H9 (cell line): ENCODE measurements at regions not wholly inside any gene's neighbourhood (a gene's known extent, or its start where the extent isn't known, plus 50 kb on each side); places are given as distances from the start of the nearest gene placed in this dataset.

Experiments
- DNase-seq: peaks from one replicate; pipeline ENCODE4 v3.0.0-alpha.2; 2017
- H2AFZ ChIP-seq: one replicate; pipeline ENCODE4 v1.6.1; 2013; ENCODE audit warnings: mild to moderate bottlenecking, low read length, control low read depth, moderate library complexity
- H2AK5ac ChIP-seq: 2 replicates; pipeline ENCODE4 v1.6.1; 2013; ENCODE audit warnings: low read length, control low read depth, mixed read lengths; ENCODE audit not compliant: insufficient read length
- H2BK120ac ChIP-seq: one replicate; pipeline ENCODE4 v1.6.1; 2013; ENCODE audit warnings: low read depth, mild to moderate bottlenecking, low read length, control low read depth, inconsistent platforms; ENCODE audit not compliant: poor library complexity, severe bottlenecking
- H2BK12ac ChIP-seq: 2 replicates; pipeline ENCODE4 v1.6.1; 2013; ENCODE audit warnings: low read length, control low read depth, mixed read lengths, low read depth; ENCODE audit not compliant: insufficient read length
- H2BK15ac ChIP-seq: 2 replicates; pipeline ENCODE4 v1.6.1; 2013; ENCODE audit warnings: low read depth, low read length, control low read depth
- H2BK20ac ChIP-seq: one replicate; pipeline ENCODE4 v1.6.1; 2013; ENCODE audit warnings: low read depth, mild to moderate bottlenecking, low read length, control low read depth, inconsistent platforms; ENCODE audit not compliant: poor library complexity, severe bottlenecking
- H2BK5ac ChIP-seq: 2 replicates; pipeline ENCODE4 v1.6.1; 2013; ENCODE audit warnings: low read length, control low read depth, mixed read lengths; ENCODE audit not compliant: insufficient read length
- H3K14ac ChIP-seq: 2 replicates; pipeline ENCODE4 v1.6.1; 2013; ENCODE audit warnings: low read length, control low read depth; ENCODE audit not compliant: insufficient read depth
- H3K18ac ChIP-seq: 2 replicates; pipeline ENCODE4 v1.6.1; 2013; ENCODE audit warnings: low read depth, mild to moderate bottlenecking, mixed read lengths, low read length, control low read depth; ENCODE audit not compliant: insufficient read length
- H3K23ac ChIP-seq: 2 replicates; pipeline ENCODE4 v1.6.1; 2013; ENCODE audit warnings: low read length, control low read depth, mixed read lengths, low read depth; ENCODE audit not compliant: insufficient read length
- H3K23me2 ChIP-seq: 2 replicates; pipeline ENCODE4 v1.6.1; 2013; ENCODE audit warnings: low read depth, mild to moderate bottlenecking, mixed read lengths, low read length, control low read depth; ENCODE audit not compliant: insufficient read length, poor library complexity, severe bottlenecking
- H3K27ac ChIP-seq: 2 replicates; pipeline ENCODE4 v1.5.1; 2013; ENCODE audit warnings: low read length, control low read depth, mixed read lengths, low read depth; ENCODE audit not compliant: insufficient read length
- H3K27me3 ChIP-seq: 2 replicates; pipeline ENCODE4 v1.6.1; 2013; ENCODE audit warnings: low read length, control low read depth, inconsistent platforms; ENCODE audit not compliant: insufficient read depth
- H3K4ac ChIP-seq: 2 replicates; pipeline ENCODE4 v1.6.1; 2013; ENCODE audit warnings: low read depth, mild to moderate bottlenecking, control low read depth, inconsistent platforms, low read length, moderate library complexity
- H3K4me1 ChIP-seq: 2 replicates; pipeline ENCODE4 v1.6.1; 2013; ENCODE audit warnings: low read length, control low read depth, inconsistent platforms; ENCODE audit not compliant: insufficient read depth
- H3K4me2 ChIP-seq: 2 replicates; pipeline ENCODE4 v1.6.1; 2013; ENCODE audit warnings: low read length, control low read depth, mixed read lengths; ENCODE audit not compliant: insufficient read length, insufficient read depth
- H3K56ac ChIP-seq: 2 replicates; pipeline ENCODE4 v1.6.1; 2013; ENCODE audit warnings: low read depth, mild to moderate bottlenecking, mixed read lengths, low read length, control low read depth; ENCODE audit not compliant: insufficient read length
- H3K79me1 ChIP-seq: 2 replicates; pipeline ENCODE4 v1.6.1; 2013; ENCODE audit warnings: low read depth, mild to moderate bottlenecking, moderate library complexity, low read length, control low read depth, inconsistent platforms; ENCODE audit not compliant: insufficient read depth, poor library complexity, severe bottlenecking
- H3K79me2 ChIP-seq: 2 replicates; pipeline ENCODE4 v1.6.1; 2013; ENCODE audit warnings: low read length, control low read depth, inconsistent platforms; ENCODE audit not compliant: insufficient read depth
- H3K9ac ChIP-seq: 2 replicates; pipeline ENCODE4 v1.6.1; 2013; ENCODE audit warnings: low read length, control low read depth, mixed read lengths; ENCODE audit not compliant: insufficient read length; ENCODE audit errors: extremely low read depth
- H3K9me3 ChIP-seq: one replicate; pipeline ENCODE4 v1.6.1; 2013; ENCODE audit warnings: low read depth, low read length, inconsistent platforms; ENCODE audit not compliant: control insufficient read depth
- H3T11ph ChIP-seq: one replicate; pipeline ENCODE4 v1.6.1; 2013; ENCODE audit warnings: mild to moderate bottlenecking, low read length, control low read depth, inconsistent platforms
- H4K20me1 ChIP-seq: one replicate; pipeline ENCODE4 v1.6.1; 2013; ENCODE audit not compliant: control insufficient read depth, insufficient read length, insufficient read depth
- H4K5ac ChIP-seq: 2 replicates; pipeline ENCODE4 v1.6.1; 2013; ENCODE audit warnings: low read depth, mild to moderate bottlenecking, mixed read lengths, low read length, control low read depth; ENCODE audit not compliant: insufficient read length
- H4K8ac ChIP-seq: replicated peaks from 2 replicates; pipeline ENCODE4 v1.6.1; 2013; ENCODE audit warnings: low read length, control low read depth, mixed read lengths, low read depth; ENCODE audit not compliant: insufficient read length
- H4K91ac ChIP-seq: 2 replicates; pipeline ENCODE4 v1.6.1; 2013; ENCODE audit warnings: low read depth, mild to moderate bottlenecking, moderate library complexity, mixed read lengths, low read length, control low read depth; ENCODE audit not compliant: insufficient read length
- H3K27ac Mint-ChIP-seq, 3 experiments: 2 replicates in 2 of 3; 3 replicates in 1 of 3; pipeline ENCODE4 v1.8.0; 2020 to 2021; ENCODE audit warnings: mixed read lengths in 3 of 3, mild to moderate bottlenecking in 1 of 3, moderate library complexity in 1 of 3
- H3K27me3 Mint-ChIP-seq: 2 replicates; pipeline ENCODE4 v1.8.0; 2021; ENCODE audit warnings: low read depth, mild to moderate bottlenecking, moderate library complexity, mixed read lengths
- H3K36me3 Mint-ChIP-seq, 3 experiments: 2 replicates in 2 of 3; 3 replicates in 1 of 3; pipeline ENCODE4 v1.8.0; 2020 to 2021; ENCODE audit warnings: low read depth in 3 of 3, mixed read lengths in 3 of 3; ENCODE audit not compliant: insufficient read depth in 1 of 3
- H3K4me1 Mint-ChIP-seq, 2 experiments: 2 replicates each; pipeline ENCODE4 v1.8.0; 2020; ENCODE audit warnings: mixed read lengths in 2 of 2
- H3K4me3 Mint-ChIP-seq, 2 experiments: 2 replicates in 1 of 2; 3 replicates in 1 of 2; pipeline ENCODE4 v1.8.0; 2020 to 2021; ENCODE audit warnings: mild to moderate bottlenecking in 2 of 2, mixed read lengths in 2 of 2, moderate library complexity in 1 of 2
- H3K9me3 Mint-ChIP-seq, 2 experiments: 2 replicates in 1 of 2; 3 replicates in 1 of 2; pipeline ENCODE4 v1.8.0; 2020; ENCODE audit warnings: mild to moderate bottlenecking in 2 of 2, mixed read lengths in 2 of 2, moderate library complexity in 1 of 2
- WGBS: extraction: QIAGEN DNeasy Blood & Tissue Kit; methylation state at CpG from one replicate; pipeline ENCODE4 v1.1.7; 2013; ENCODE audit warnings: missing lambda C conversion rate, low lambda C conversion rate, mixed read lengths; ENCODE audit not compliant: insufficient read length; ENCODE audit errors: extremely low coverage; 5-methylcytosine and 5-hydroxymethylcytosine counted together
- TF ChIP-seq, protein P1 (sequence below): fragments of 200-600 bp; sonication (generic); conservative IDR thresholded peaks from 3 replicates; pipeline ENCODE4 v1.8.0; 2021; ENCODE audit warnings: antibody characterized with exemption, mild to moderate bottlenecking

DNA sequence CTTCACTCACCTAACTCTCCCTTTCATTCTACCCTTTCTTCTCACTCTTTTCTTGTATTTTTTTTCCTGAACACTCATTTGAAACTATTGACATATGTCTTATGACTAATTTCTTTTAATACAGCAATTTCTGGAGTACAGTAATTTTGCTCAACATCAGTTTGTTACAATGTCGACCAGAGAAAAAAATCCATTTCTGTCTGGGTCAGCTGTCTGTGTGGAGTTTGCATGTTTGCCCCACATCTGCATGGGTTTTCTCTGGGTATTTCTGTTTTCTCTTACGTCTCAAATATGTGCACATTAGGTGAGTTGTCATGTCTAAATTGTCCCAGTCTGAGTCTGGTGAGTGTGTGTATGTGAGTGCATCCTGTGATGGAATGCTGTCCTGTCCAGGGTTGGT, 294.8 kb downstream of the HS3ST1 start:
- no peak overlapping the region for H3K56ac ChIP-seq
- no peaks in the 10 kb centered on the region for H3K79me1 ChIP-seq
- H3K18ac ChIP-seq = no peak overlapping the region
- H2BK12ac ChIP-seq = no peak overlapping the region
- TF ChIP-seq, protein P1, sequence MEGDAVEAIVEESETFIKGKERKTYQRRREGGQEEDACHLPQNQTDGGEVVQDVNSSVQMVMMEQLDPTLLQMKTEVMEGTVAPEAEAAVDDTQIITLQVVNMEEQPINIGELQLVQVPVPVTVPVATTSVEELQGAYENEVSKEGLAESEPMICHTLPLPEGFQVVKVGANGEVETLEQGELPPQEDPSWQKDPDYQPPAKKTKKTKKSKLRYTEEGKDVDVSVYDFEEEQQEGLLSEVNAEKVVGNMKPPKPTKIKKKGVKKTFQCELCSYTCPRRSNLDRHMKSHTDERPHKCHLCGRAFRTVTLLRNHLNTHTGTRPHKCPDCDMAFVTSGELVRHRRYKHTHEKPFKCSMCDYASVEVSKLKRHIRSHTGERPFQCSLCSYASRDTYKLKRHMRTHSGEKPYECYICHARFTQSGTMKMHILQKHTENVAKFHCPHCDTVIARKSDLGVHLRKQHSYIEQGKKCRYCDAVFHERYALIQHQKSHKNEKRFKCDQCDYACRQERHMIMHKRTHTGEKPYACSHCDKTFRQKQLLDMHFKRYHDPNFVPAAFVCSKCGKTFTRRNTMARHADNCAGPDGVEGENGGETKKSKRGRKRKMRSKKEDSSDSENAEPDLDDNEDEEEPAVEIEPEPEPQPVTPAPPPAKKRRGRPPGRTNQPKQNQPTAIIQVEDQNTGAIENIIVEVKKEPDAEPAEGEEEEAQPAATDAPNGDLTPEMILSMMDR = no peak
- H3K36me3 Mint-ChIP-seq = no peaks in the 10 kb centered on the region; a peak in 1 of 7 replicates
- no peaks in the 10 kb centered on the region for H3K23me2 ChIP-seq
- H3K27me3 Mint-ChIP-seq = no peaks in the 10 kb centered on the region
- no peak overlapping the region for H3K23ac ChIP-seq
- H3K9me3 Mint-ChIP-seq = peaks cover 0 to 3% of the 10 kb centered on the region in 2 experiments; a peak in 2 of 5 replicates
- no peak overlapping the region for H3K14ac ChIP-seq
- H2BK120ac ChIP-seq = no peak overlapping the region
- H4K20me1 ChIP-seq = no peaks in the 10 kb centered on the region
- H3K9me3 ChIP-seq = no peaks in the 10 kb centered on the region
- WGBS = no CpG with 5 or more reads among the region's 2 CpGs
- H4K8ac ChIP-seq = no peak overlapping the region
- no peak overlapping the region for H4K91ac ChIP-seq
- H3K4me3 Mint-ChIP-seq = no peak overlapping the region
- H4K5ac ChIP-seq = no peak overlapping the region
- H3K79me2 ChIP-seq = no peaks in the 10 kb centered on the region
- no peak overlapping the region for H2BK15ac ChIP-seq
- H2AFZ ChIP-seq = no peak overlapping the region
- H3K4me1 ChIP-seq = no peaks in the 10 kb centered on the region
- H2BK20ac ChIP-seq = no peak overlapping the region
- no peak overlapping the region for H3K4ac ChIP-seq
- no peaks in the 10 kb centered on the region for H3K27me3 ChIP-seq
- no peak overlapping the region for H3K9ac ChIP-seq
- H3T11ph ChIP-seq = no peak overlapping the region
- H2BK5ac ChIP-seq = no peak overlapping the region
- H3K27ac ChIP-seq = no peak overlapping the region
- DNase-seq = no peak
- no peak overlapping the region for H2AK5ac ChIP-seq
- H3K4me2 ChIP-seq = no peak overlapping the region
- H3K27ac Mint-ChIP-seq = no peak overlapping the region
- H3K4me1 Mint-ChIP-seq = no peaks in the 10 kb centered on the region; a peak in 1 of 4 replicates
